ES-I3 (cell line): ENCODE measurements at regions not wholly inside any gene's neighbourhood (a gene's known extent, or its start where the extent isn't known, plus 50 kb on each side); places are given as distances from the start of the nearest gene placed in this dataset.
"Not testable (repeated sequence)": the region's sequence is repeated elsewhere in the genome, so short reads cannot be mapped to it uniquely, and the experiment has no call there.

Source experiments
- H3K36me3 ChIP-seq: 2 replicates; pipeline ENCODE4 v1.6.1; 2013; ENCODE audit warnings: mild to moderate bottlenecking, low read length, control low read depth, moderate library complexity; ENCODE audit not compliant: insufficient read depth
- H3K4me1 ChIP-seq: 2 replicates; pipeline ENCODE4 v1.6.1; 2013; ENCODE audit warnings: mild to moderate bottlenecking, control low read depth, low read length; ENCODE audit not compliant: insufficient read depth
- H3K9ac ChIP-seq: 2 replicates; pipeline ENCODE4 v1.6.1; 2013; ENCODE audit warnings: low read depth, mild to moderate bottlenecking, low read length, moderate library complexity
- H3K9me3 ChIP-seq: 2 replicates; pipeline ENCODE4 v1.6.1; 2013; ENCODE audit warnings: mild to moderate bottlenecking, low read length, moderate library complexity; ENCODE audit not compliant: control insufficient read depth, insufficient read depth

GRCh38 chr1:65020774-65021173 is 54.4 kb upstream of the JAK1 start:
- Histone ChIP-seq H3K9ac (no peak overlapping the region), H3K4me1 (peaks cover 4% of the 10 kb centered on the region), H3K9me3 (no peaks in the 10 kb centered on the region), H3K36me3 (no peaks in the 10 kb centered on the region)

GRCh38 chr1:65021795-65022194 is 55.4 kb upstream of the JAK1 start:
- H3K9ac ChIP-seq, result no peak overlapping the region
- no peaks in the 10 kb centered on the region for H3K36me3 ChIP-seq
- no peaks in the 10 kb centered on the region for H3K9me3 ChIP-seq
- H3K4me1 ChIP-seq, result peaks cover 11% of the 10 kb centered on the region

DNA sequence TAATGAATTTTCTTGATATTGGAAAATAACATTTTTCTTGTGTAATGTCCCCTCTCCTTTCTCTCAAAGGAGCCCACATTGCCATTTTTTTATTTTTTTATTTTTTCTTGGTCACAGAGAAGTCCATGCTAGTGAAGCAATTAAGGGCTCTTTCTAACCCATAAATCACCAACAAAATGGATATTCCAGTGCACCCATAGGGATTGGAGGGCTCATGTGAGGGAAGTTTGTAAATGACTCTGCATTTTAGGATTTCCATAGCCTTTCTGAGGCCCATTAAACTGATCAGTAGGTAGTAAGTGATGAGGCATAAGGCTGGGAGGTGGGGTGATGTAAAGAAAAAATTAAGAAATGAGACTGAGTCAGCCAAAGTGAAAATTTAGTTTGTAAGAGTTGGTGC is 55.9 kb upstream of the JAK1 start:
- H3K4me1 ChIP-seq, result peaks cover 11% of the 10 kb centered on the region
- H3K9ac ChIP-seq, result no peak overlapping the region
- no peaks in the 10 kb centered on the region for H3K9me3 ChIP-seq
- no peaks in the 10 kb centered on the region for H3K36me3 ChIP-seq

GRCh38 chr1:65025794-65026193 is 59.4 kb upstream of the JAK1 start:
- H3K9ac ChIP-seq, result no peak overlapping the region
- no peaks in the 10 kb centered on the region; the same call in 1 of the 2 replicates for H3K9me3 ChIP-seq
- H3K4me1 ChIP-seq, result peaks cover 11% of the 10 kb centered on the region
- H3K36me3 ChIP-seq, result no peaks in the 10 kb centered on the region

DNA sequence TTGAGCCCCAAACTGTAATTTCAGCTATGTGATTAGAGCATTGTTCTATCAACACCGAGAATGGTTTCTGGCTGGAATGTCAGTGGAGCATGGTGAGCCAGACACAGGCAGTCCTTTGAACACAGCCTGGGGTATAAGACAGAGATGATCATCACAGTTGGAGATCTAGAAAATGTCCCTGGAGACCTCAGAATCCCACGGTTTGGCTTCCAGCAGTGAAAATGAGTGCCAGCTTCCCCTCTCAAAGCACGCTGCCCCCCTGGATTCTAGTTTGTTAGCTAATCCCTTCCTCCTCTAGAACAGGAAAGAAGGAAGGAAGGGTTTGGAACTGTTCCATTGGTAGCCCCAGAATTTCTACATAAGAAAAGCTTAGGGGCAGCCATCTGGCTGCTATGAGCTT is 59.9 kb upstream of the JAK1 start:
- Histone ChIP-seq H3K36me3 (no peaks in the 10 kb centered on the region), H3K4me1 (peaks cover 11% of the 10 kb centered on the region), H3K9ac (no peak overlapping the region), H3K9me3 (no peaks in the 10 kb centered on the region; the same call in 1 of the 2 replicates)

- H3K9me3 ChIP-seq, result no peaks in the 10 kb centered on the region; the same call in 1 of the 2 replicates
- H3K36me3 ChIP-seq, result no peaks in the 10 kb centered on the region
- H3K9ac ChIP-seq, result no peak overlapping the region
- peaks cover 11% of the 10 kb centered on the region for H3K4me1 ChIP-seq
Measured at GRCh38 chr1:65027666-65028358, 61.5 kb upstream of the JAK1 start.

- not testable (repeated sequence) for H3K36me3 ChIP-seq, H3K9ac ChIP-seq, H3K9me3 ChIP-seq
- H3K4me1 ChIP-seq, result peaks cover 11% of the 10 kb centered on the region
Measured at GRCh38 chr1:65029434-65029833, 63.1 kb upstream of the JAK1 start.

GRCh38 chr1:65034879-65035278 is 68.5 kb upstream of the JAK1 start:
- H3K36me3 ChIP-seq, H3K9ac ChIP-seq, H3K9me3 ChIP-seq, H3K4me1 ChIP-seq: not testable (repeated sequence)

- no peaks in the 10 kb centered on the region for H3K9me3 ChIP-seq
- H3K4me1 ChIP-seq, result no peaks in the 10 kb centered on the region
- H3K9ac ChIP-seq, result no peak overlapping the region
- H3K36me3 ChIP-seq, result no peaks in the 10 kb centered on the region
Measured at GRCh38 chr1:65036570-65037051, 70.3 kb upstream of the JAK1 start.

GRCh38 chr1:65039066-65039465 is 72.7 kb upstream of the JAK1 start:
- Histone ChIP-seq H3K4me1 (no peaks in the 10 kb centered on the region), H3K36me3 (no peaks in the 10 kb centered on the region)

DNA sequence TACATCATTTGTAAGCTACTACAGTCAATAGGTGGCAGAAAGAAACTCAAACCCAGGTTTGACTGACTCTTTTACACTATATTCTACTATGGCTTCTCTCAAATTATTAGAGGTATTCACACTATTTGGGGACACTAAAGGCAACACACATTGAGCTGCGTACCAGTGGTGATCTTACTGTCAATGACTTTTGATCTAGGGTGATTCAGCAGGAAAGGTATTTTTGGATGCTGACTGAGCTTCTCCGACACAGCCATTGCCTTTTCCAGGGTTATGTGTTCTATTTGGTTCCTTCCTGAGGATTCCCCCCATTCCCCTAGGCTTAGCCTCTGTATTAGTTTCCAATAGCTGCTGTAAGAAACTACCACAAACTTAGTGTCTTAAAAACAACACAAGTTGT is 73.2 kb upstream of the JAK1 start:
- H3K4me1 ChIP-seq, result no peaks in the 10 kb centered on the region
- H3K36me3 ChIP-seq, result no peaks in the 10 kb centered on the region
- no peaks in the 10 kb centered on the region for H3K9me3 ChIP-seq
- H3K9ac ChIP-seq, result no peak overlapping the region

More at GRCh38 chr1:65039066-65039465, 72.7 kb upstream of the JAK1 start:
- Histone ChIP-seq H3K9me3 (no peaks in the 10 kb centered on the region), H3K9ac (no peak overlapping the region)

DNA sequence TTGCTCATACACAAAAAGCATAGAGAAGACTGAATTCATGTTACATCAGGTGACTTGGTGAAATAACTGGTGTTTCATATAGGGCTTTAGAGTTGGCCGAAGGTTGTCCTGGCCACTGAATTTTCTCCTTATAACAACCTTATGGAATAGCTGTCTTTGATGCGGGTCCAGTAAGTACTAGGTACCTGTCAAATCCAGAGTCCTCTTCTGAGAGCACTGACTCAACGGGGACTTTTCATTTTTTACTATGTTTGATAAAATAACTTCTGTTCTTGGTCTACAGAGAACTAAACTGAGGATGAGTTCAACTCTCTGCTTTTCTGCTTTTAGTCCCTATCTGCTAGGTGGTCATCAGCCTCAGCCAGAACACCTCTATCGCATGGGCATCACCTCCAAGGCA is 76.1 kb upstream of the JAK1 start:
- no peaks in the 10 kb centered on the region for H3K36me3 ChIP-seq
- no peaks in the 10 kb centered on the region for H3K4me1 ChIP-seq

DNA sequence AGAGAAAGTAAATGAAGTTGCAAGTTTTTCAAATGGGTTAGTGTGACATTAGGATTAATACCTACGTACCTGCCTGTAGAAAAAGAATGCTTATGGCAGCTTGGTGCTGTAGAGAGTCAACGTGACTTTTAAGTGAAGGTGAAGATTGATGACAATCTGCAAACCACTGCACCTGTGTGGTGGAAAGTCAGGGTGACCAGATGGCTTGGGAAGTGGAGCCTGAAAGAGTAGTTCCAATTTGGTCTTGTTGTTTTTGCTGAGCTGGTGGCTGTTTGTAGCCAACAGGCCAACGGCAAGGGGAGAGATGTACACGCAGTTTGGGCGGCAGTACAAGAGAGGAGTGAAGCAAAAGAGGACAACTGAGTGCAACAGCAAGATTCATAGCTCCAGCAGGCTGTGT is 78.1 kb upstream of the JAK1 start:
- Histone ChIP-seq H3K36me3 (no peaks in the 10 kb centered on the region), H3K9ac (no peak overlapping the region), H3K4me1 (no peaks in the 10 kb centered on the region), H3K9me3 (no peaks in the 10 kb centered on the region)

More for the DNA sequence above, 76.1 kb upstream of the JAK1 start:
- no peak overlapping the region for H3K9ac ChIP-seq
- H3K9me3 ChIP-seq, result no peaks in the 10 kb centered on the region

- no peak overlapping the region for H3K9ac ChIP-seq
- no peaks in the 10 kb centered on the region for H3K4me1 ChIP-seq
Measured at GRCh38 chr1:65045022-65045817, 78.9 kb upstream of the JAK1 start.

DNA sequence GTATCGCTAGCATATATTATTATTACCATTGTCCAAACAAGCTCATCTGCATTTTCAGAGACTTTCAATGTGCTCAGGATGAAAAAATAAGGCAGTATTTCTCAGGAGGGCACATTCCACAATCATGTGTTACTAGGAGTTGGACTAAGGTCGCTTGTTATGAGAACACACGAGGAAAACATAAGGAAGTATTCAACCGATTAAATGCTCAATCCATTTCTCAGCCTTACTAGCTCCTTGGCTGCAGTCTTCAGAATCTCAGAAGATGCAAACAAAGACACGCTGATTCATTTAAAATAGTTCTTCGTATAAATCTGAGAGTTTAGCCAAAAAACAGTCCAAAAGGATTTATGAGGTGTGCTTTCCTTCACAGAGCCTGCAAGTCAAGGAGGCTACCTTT is 82.0 kb upstream of the JAK1 start:
- Histone ChIP-seq H3K9me3 (no peaks in the 10 kb centered on the region), H3K36me3 (no peaks in the 10 kb centered on the region), H3K9ac (no peak overlapping the region), H3K4me1 (no peaks in the 10 kb centered on the region)

More at GRCh38 chr1:65045022-65045817, 78.9 kb upstream of the JAK1 start:
- H3K36me3 ChIP-seq, result no peaks in the 10 kb centered on the region
- H3K9me3 ChIP-seq, result no peaks in the 10 kb centered on the region
